Glomerular visceral epithelial cell (primary cell): ENCODE measurements at regions not wholly inside any gene's neighbourhood (a gene's known extent, or its start where the extent isn't known, plus 50 kb on each side); places are given as distances from the start of the nearest gene placed in this dataset.

Source experiments
- DNase-seq: peaks from one replicate; pipeline ENCODE4 v3.0.0-alpha.2; 2016; ENCODE audit errors: extremely low spot score

GRCh38 chr10:83934641-83935338 lies 204.5 kb upstream of the GHITM start:
- no peak for DNase-seq

GRCh38 chr10:83935339-83935736 lies 204.0 kb upstream of the GHITM start:
- DNase-seq: no peak

GRCh38 chr10:83935911-83936310 lies 203.4 kb upstream of the GHITM start:
- no peak for DNase-seq

- no peak for DNase-seq
Observed at GRCh38 chr10:83937161-83937560, 202.1 kb upstream of the GHITM start.

GRCh38 chr10:83937826-83938225 lies 201.5 kb upstream of the GHITM start:
- DNase-seq: no peak

GRCh38 chr10:83941189-83941588 lies 198.1 kb upstream of the GHITM start:
- no peak for DNase-seq

GRCh38 chr10:83942410-83942809 lies 196.9 kb upstream of the GHITM start:
- DNase-seq: no peak

- no peak for DNase-seq
Observed at GRCh38 chr10:83943049-83943448, 196.3 kb upstream of the GHITM start.

GRCh38 chr10:83943920-83944319 lies 195.4 kb upstream of the GHITM start:
- no peak for DNase-seq

GRCh38 chr10:83945982-83946718 lies 193.2 kb upstream of the GHITM start:
- DNase-seq: no peak

GRCh38 chr10:83952314-83952713 lies 187.0 kb upstream of the GHITM start:
- no peak for DNase-seq

GRCh38 chr10:83953589-83953988 lies 185.7 kb upstream of the GHITM start:
- no peak for DNase-seq

GRCh38 chr10:83954193-83954799 lies 185.0 kb upstream of the GHITM start:
- DNase-seq: no peak

GRCh38 chr10:83955406-83955805 lies 183.9 kb upstream of the GHITM start:
- no peak for DNase-seq

- DNase-seq: no peak
Observed at GRCh38 chr10:83957168-83957947, 182.0 kb upstream of the GHITM start.

- no peak for DNase-seq
Observed at GRCh38 chr10:83959328-83959727, 180.0 kb upstream of the GHITM start.

- no peak for DNase-seq
Observed at GRCh38 chr10:83960125-83960524, 179.2 kb upstream of the GHITM start.

GRCh38 chr10:83961620-83962019 lies 177.7 kb upstream of the GHITM start:
- DNase-seq: no peak

- no peak for DNase-seq
Observed at GRCh38 chr10:83963446-83963845, 175.9 kb upstream of the GHITM start.

GRCh38 chr10:83965473-83965872 lies 173.8 kb upstream of the GHITM start:
- DNase-seq: no peak

- no peak for DNase-seq
Observed at GRCh38 chr10:83968052-83968451, 171.3 kb upstream of the GHITM start.

GRCh38 chr10:83978681-83979383 lies 160.5 kb upstream of the GHITM start:
- no peak for DNase-seq
